GM12864 (cell line): ENCODE measurements at regions not wholly inside any gene's neighbourhood (a gene's known extent, or its start where the extent isn't known, plus 50 kb on each side); places are given as distances from the start of the nearest gene placed in this dataset.
"Not testable (repeated sequence)": the region's sequence is repeated elsewhere in the genome, so short reads cannot be mapped to it uniquely, and the experiment has no call there.

Experiments
- DNase-seq: peaks from one replicate; pipeline ENCODE4 v3.0.0-alpha.2; 2011; ENCODE audit warnings: low read depth
- H3K4me3 ChIP-seq: 2 replicates; pipeline ENCODE4 v1.5.1; 2011; ENCODE audit warnings: mild to moderate bottlenecking, low read depth, low read length, control low read depth
- CTCF ChIP-seq: IDR thresholded peaks from 2 replicates; pipeline ENCODE4 v1.5.1; 2011; ENCODE audit warnings: low read depth, mild to moderate bottlenecking, moderate library complexity, low read length, control low read depth, inconsistent platforms; ENCODE audit errors: missing control alignments

- no peak overlapping the region for H3K4me3 ChIP-seq
- DNase-seq = no peak
- no peak for TF ChIP-seq CTCF
These were observed 148.4 kb upstream of the ITM2A start for GRCh38 chrX:79515529-79515928.

GRCh38 chrX:79511799-79512198 is 144.7 kb upstream of the ITM2A start:
- no peak for TF ChIP-seq CTCF
- no peak overlapping the region for H3K4me3 ChIP-seq
- DNase-seq = no peak

- H3K4me3 ChIP-seq = no peak overlapping the region
- no peak for DNase-seq
- no peak for TF ChIP-seq CTCF
These were observed 138.9 kb upstream of the ITM2A start for GRCh38 chrX:79506001-79506400.

GRCh38 chrX:79482686-79483085 is 115.6 kb upstream of the ITM2A start:
- H3K4me3 ChIP-seq = no peak overlapping the region
- no peak for TF ChIP-seq CTCF
- DNase-seq = no peak

- no peak overlapping the region for H3K4me3 ChIP-seq
- no peak for DNase-seq
- no peak for TF ChIP-seq CTCF
These were observed 110.6 kb upstream of the ITM2A start for GRCh38 chrX:79477691-79478090.

- DNase-seq = no peak
- H3K4me3 ChIP-seq = no peak overlapping the region
- TF ChIP-seq CTCF = no peak
These were observed 99.5 kb upstream of the ITM2A start for GRCh38 chrX:79466636-79467035.

- H3K4me3 ChIP-seq = no peak overlapping the region
- no peak for TF ChIP-seq CTCF
- no peak for DNase-seq
These were observed 95.3 kb upstream of the ITM2A start for GRCh38 chrX:79462458-79462857.

GRCh38 chrX:79456593-79456992 is 89.5 kb upstream of the ITM2A start:
- not testable (repeated sequence) for H3K4me3 ChIP-seq, DNase-seq
